ENCODE measurements at regions not wholly inside any gene's neighbourhood (a gene's known extent, or its start where the extent isn't known, plus 50 kb on each side); places are given as distances from the start of the nearest gene placed in this dataset.
"Not testable (repeated sequence)": the region's sequence is repeated elsewhere in the genome, so short reads cannot be mapped to it uniquely, and the experiment has no call there.

DNA sequence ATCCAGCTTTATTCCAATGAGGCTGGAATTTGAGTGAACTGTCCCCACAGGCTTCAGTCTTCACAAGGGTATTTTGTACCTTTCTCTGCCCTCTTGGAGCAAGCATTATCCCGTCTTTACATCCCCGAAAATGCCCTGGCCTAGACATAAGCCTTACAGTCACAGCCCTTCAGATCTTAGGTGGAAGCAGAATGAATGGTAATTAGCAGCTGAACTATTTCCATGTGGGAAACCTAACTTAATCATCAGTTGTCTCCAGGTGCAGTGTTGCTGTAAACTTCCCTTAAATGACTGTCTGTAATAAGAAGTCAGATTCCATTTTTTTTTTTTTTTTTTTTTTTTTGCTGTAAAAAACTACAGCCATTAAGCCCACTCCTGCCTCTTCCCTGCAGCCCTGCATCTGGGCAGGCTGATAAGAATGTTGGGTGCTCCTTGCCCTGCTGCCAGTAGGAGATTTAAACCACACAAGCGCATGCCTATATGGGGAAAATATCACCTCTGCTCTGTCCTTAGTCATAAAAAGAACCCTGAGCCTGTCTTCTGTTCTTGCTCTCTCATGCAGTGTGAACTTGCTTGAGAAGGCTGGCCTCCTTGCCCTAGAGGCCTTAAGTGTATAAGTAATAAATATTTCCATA is 426.8 kb upstream of the SLITRK5 start:
- DNase-seq = no peak

- not testable (repeated sequence) for DNase-seq
Measured at GRCh38 chr13:87249847-87250246, 421.3 kb upstream of the SLITRK5 start.

- no peak for DNase-seq
Measured at GRCh38 chr13:87255394-87255793, 415.8 kb upstream of the SLITRK5 start.

GRCh38 chr13:87259479-87260083 is 411.6 kb upstream of the SLITRK5 start:
- no peak for DNase-seq

DNA sequence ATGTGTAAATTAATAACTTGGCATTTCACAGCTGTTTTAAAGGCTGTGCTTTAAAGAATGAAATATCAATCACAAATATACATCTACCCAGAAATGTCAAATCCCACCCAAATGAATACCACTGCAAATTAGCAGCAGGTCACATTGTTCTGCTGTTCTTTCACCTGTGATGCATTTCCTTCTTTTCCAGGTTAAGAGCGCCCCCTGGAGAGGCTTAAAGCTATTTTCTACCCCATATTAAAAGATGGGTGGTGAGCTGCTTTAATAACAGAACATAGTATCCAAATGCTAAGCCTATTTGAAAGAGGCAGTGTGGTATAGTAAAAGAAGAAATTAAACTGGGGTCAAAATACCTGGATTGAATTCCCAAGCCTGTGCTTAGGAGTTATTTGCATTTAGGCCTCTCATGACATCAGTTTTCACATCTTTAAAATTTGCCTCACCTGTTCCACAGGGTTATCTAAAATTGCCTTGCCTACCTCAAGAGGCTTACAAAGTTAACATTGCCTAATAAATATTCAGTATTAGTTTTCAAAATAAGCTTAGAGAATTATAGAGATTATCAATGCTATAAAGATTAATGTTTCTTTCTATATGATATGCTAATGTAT is 396.9 kb upstream of the SLITRK5 start:
- DNase-seq = no peak

GRCh38 chr13:87280139-87280538 is 391.0 kb upstream of the SLITRK5 start:
- no peak for DNase-seq

DNA sequence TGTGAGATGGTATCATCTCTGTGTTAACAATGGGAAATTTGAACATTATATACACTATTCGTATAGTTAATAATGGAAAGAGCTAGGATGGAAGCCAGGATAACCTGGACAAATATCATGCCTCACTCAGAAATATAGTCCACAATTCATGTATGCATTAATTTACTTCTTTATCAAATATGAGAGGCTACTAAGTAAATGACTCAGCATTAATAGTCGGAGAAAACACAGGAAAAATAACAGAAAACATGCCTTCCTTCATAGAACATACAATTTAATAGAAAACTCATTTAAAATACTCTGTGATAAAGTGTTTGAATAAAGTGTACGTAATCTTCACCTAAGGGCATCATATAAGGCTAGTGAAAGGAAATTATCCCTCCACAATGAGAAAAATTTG is 383.4 kb upstream of the SLITRK5 start:
- no peak for DNase-seq

DNA sequence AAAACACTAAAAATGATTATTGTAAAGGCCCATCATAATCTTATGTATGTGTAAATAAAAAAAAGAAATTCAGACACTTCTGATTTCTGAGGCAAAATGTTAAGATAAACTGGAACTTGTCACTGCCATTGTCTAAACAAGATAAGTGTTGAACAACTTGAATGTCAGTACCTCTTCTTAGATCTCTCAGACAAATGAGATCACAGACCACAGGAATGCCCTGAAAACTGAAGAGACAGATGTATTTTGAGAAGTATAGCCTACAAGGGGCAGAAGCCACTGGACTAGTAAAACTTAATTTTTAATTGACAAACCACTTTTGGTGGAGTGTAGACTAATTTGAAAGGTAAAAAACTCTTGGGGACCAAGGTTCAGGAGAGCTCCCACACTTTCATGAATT is 375.5 kb upstream of the SLITRK5 start:
- no peak for DNase-seq

DNA sequence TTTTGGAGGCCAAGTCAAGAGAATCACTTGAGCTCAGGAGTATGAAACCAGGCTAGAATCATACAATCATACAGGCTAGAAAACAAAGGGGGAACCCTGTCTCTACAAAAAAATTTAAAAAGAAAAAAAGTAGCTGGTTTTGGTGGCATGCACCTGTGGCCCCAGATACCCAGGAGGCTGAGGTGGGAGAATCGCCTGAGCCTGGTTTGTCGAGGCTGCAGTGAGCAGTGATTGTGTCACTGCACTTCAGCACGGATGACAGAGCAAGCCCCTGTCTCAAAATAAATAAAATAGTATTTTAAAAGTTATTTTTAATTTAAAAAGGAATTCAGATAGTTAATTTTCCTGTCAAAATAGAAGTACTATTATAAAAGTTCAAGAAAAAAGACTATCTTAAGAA is 369.1 kb upstream of the SLITRK5 start:
- no peak for DNase-seq

DNA sequence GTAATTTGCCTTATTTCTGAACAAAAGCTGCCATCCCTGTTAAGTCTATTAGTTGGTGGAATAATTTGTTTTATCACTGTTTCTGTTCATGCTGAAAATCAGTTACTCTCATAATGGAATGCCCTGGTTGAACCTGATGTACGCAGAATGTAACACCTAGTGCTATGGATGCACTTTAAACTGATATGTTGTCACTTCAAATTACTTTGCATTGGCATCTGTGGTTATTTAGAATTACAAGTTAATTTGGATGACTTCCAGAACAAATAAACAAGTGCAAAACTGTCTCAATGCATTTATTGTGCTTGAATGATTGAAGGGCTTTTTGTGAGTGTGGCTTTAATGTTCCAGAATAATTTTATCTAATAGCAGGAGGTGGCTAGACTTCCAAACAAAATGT is 368.2 kb upstream of the SLITRK5 start:
- no peak for DNase-seq

GRCh38 chr13:87311165-87311564 is 360.0 kb upstream of the SLITRK5 start:
- DNase-seq = no peak

- DNase-seq = no peak
Measured at GRCh38 chr13:87314822-87315221, 356.3 kb upstream of the SLITRK5 start.

DNA sequence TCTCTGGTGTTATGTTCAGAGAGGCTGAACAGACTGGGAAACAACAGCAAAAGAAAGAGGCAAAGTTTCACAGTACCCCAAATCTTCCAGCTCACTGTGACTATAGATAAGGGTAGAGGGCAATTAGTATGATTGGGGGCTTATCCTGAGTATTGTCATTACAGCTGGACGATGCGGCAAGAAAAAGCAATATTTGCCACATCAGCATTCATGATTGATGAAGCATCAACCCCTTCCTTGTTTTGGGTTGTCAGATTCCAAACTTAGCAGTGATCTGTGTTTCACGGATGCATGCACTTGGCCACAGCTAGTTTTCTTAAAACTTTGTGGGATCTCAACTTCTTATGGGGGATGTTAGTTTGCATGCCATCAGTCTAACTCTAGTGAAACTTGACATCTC is 348.8 kb upstream of the SLITRK5 start:
- DNase-seq = no peak

DNA sequence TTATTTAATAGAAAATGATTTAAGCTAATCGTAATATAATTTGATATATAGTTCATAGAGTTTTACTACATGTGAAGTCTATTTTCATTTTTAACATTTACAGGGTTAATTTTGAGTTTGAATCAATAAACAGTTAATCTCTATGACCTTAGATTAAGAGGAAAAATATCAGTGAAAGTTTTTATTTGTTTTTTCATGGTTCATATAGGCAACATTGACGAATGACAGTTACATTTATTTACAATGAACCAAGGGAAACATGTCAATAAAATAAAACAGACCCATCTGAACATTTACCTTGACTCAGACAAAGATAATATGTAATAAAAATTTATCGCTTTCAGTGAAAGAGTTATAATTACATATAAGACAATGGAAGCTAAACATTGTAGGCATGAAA is 346.6 kb upstream of the SLITRK5 start:
- DNase-seq = no peak

DNA sequence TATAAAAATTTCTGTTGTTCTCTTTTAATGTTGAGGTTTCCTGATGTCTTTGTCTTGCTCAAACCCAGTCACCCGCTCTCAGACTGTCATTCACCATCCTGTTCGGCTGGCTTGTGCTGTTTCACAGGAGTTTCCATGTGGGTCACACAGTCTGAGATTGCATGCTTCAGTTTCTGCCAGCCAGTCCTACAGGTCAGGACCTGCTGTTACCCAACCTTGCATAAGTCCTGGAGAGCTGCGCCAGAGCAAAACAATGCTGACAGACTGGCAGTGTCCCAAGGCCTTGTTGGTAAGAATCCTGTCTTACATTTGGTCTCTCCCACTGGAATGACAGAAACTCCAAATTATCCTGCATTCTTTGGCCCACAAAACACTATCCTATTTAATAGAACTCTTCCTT is 340.0 kb upstream of the SLITRK5 start:
- no peak for DNase-seq

DNA sequence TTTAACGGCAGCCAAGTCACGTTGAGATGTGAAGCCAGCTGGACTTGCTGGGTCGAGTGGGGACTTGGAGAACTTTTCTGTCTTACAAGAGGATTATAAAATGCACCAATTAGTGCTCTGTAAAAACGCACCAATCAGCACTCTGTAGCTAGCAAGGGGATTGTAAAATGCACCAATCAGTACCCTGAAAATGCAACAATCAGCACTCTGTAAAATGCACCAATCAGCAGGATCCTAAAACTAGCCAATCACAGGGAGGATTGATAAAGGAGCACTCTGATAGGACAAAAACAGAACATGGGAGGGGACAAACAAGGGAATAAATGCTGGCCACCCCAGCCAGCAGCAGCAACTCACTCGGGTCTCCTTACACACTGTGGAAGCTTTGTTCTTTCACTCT is 337.6 kb upstream of the SLITRK5 start:
- DNase-seq = no peak

- no peak for DNase-seq
Measured at GRCh38 chr13:87334176-87334575, 337.0 kb upstream of the SLITRK5 start.

- DNase-seq = not testable (repeated sequence)
Measured at GRCh38 chr13:87336346-87336889, 334.8 kb upstream of the SLITRK5 start.

- DNase-seq = no peak
Measured at GRCh38 chr13:87344176-87344575, 327.0 kb upstream of the SLITRK5 start.

DNA sequence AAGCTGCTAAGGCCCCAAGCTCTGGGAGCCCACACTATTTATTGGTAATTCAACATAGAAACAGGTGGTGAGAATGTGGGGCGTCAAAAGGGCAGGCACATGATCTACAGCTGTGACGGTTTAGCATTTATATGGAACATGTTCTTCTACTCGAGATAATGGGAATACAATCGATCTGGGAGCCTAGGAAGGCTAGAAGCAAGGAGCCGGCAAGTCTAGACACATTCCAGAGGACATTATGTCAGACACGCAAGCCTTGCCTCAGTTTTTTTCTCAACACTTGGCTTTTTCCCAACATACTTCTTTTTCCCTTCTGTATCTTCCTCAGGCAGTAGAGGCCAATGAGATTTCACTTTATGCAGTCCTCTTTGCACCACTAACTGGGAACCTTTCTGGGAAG is 315.7 kb upstream of the SLITRK5 start:
- no peak for DNase-seq

DNA sequence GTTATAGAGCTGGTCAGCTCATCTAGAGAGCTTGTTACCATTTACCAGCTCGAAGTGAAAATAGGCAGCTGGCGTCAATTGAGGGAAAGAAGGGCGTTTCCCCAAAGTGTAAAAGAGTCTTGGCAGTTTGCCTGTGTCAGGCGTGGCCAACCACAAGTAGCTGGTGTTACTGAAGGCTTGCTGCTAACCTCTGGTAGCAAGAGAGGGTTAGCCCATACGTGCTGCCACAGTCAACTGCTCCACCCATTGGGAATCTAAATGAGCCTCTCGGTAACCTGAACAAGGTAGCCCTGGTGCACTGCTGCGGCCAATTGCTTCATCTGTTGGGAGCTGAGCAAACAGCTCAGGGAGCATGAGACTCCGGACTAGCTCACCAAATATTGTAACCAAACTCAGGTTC is 314.9 kb upstream of the SLITRK5 start:
- no peak for DNase-seq

GRCh38 chr13:87358319-87358718 is 312.9 kb upstream of the SLITRK5 start:
- no peak for DNase-seq

DNA sequence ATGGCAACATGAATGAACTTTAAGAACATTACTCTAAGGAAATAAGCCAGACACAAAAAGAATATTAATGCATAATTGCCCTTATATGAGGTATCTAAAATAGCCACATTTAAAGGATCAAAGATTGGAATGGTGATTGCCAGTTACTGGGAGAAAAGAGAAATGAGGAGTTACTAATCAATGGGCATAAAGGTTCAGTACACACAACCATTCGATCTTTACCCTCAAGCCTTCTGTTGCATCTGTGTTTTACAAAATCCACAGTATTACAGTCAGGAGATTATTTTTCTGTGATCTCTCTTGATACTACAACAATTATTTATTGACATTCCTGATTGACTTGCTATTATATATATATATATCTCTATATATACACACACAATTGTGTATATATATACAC is 310.0 kb upstream of the SLITRK5 start:
- no peak for DNase-seq

- no peak for DNase-seq
Measured at GRCh38 chr13:87368639-87369038, 302.5 kb upstream of the SLITRK5 start.

- DNase-seq = no peak
Measured at GRCh38 chr13:87376081-87376480, 295.1 kb upstream of the SLITRK5 start.

Measured in activated naive CD4-positive, alpha-beta T cell (primary cell).